ENCODE measurements at regions not wholly inside any gene's neighbourhood (a gene's known extent, or its start where the extent isn't known, plus 50 kb on each side); places are given as distances from the start of the nearest gene placed in this dataset.

DNA sequence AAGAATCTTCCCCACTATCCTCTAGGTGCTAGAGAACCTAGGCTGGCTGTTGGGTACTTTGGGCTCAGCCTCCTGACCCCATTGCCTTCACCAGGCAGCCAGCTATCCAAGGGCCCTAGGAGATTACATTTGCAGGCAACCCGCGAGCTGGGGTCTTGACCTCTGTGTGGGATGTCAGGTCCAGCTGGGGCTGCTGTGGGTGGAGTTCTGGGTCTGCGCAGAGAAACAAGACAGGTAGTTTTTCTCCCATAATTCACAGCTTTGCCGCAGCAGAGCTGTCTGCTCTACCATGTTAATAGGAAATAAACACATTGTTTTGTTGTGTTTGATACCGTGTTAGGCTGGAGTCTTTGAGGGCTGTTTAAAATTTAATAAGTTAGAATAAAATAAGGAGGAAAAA lies 142.8 kb upstream of the PLET1 start:
- no peak for DNase-seq

DNA sequence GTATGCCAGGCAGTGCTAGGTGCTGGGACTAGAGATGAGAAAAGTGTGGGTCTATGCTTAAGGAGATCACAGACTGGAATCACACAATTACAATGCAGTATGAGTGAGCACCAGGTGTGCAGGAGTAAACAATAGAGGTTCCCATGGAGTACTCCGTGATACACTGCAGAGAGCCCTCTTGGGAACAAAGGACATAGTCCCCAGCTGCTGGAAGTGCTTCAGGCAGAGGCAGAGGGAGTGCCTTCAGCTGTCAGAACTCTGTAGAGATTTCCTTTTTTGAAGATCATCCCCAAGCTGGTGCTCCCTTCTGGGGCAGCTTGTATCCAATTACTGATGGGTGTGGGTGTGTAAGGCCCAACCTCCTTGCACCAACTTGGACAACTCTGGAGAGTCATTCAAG lies 143.5 kb upstream of the PLET1 start:
- peak; percentile 47 to 50 for DNase-seq

DNA sequence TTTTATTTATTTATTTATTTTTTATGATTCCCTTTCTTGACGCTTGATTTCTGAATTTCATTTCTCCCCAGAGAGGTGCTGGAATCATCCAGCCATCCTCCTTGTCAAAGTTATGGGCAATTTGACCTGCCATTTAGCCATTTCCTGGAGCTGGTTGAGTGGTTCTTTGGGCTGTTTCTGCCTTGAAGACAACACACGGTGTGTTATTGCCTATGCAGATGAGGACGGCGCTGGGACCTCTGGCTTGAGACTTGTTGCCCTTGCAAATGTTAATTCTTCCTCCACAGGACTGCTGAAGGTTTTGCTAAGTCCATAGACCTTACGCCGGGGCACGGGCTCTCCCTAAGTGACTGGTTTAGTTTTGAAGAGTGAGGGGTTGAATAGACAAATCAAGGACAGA lies 147.9 kb upstream of the PLET1 start:
- peak; percentile 12 to 17 for DNase-seq

DNA sequence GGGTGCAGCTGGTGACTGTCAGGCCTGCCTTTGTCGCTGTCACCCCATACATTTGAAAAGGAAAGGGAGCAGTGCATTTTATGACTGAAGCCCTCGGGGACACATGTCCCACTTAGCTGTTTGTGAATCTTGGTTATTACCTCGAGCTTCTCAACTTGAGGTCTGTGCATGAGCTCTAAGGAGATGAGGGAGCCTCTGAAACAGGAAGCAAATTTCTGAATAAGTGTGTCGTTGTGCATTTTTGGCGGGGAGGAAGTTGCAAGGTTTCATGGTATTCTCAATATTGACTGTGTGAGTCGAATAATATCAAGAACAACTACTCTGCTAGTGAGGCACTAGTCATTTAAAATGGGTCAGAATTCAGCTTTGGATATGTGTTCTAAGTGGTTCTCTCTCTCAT lies 149.7 kb upstream of the PLET1 start:
- no peak for DNase-seq

DNA sequence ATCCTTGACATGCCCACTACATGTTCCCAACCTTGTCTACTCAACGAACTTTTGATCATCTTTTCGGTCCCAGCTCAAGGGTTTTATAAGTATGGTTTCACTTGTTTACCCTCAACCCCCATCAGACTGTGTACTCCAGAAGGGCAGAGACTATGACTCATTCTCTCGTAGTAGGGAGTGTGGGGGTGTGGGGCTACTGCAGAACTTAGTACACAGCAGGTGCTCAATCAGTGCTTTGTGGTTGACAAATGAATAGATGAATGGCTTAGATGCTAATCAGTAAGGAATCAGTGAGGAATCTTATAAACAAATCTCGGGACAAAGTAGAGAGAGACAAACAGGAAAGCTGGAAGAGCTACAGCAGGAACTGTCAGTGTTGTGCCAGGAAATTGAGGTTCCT lies 151.7 kb upstream of the PLET1 start:
- DNase-seq, result no peak

DNA sequence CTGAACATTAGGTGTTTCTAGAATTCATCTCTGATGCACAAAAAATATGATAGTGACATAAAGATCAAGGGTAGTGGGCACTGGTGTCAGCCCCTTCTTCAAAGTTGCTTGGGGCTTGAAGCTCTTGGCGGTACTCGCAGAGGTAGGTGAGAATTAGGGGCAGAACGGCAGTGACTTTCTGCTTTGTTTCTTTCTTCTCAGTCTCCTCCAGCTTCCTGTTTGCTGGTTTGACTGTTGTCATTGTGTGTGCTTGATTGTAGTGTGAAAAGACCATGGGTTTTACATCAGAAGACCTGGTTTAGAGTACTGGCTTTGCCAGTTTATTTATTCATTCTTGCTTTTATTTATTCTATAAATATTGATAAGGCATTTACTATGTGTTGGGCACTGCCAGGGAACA lies 156.7 kb upstream of the PLET1 start:
- DNase-seq, result no peak

DNA sequence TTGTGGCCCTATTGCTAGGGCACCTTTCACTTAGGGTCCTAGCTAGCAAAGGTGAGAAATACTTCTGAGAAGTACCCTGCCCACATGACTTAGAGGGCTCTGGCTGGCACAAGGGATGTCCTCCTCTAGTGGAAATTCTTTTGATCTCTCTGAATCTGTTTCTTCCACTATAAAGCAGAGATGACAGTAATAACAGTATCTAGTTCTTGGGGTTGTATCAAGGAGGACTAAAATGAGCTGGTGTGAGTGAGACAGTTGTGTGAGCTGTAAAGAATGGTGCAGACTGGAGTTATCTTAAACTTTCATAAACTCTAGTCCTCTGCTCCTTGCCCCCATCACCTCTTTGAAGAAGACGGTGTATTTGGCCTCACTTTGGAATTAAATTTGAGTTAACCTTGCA lies 157.8 kb upstream of the PLET1 start:
- no peak for DNase-seq

DNA sequence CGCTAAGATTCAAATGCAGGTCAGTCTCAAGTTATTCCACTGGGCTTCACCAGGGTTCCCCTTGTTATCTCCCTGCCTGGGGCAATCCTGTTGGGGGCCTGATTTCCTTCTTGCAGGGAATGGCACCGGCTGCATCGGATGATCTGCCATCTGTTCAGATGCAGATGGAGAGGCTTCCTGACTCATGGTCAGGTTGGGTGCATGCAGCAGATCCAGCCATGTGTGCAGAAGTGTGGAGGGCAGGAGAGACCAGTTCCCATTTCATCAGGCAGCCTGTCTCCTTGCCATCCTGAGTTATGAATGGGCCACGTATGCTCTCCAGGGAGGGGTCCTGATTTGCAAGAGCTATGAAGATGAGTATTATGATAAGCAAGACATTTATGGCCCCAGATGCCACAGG lies 161.2 kb upstream of the PLET1 start:
- no peak for DNase-seq

DNA sequence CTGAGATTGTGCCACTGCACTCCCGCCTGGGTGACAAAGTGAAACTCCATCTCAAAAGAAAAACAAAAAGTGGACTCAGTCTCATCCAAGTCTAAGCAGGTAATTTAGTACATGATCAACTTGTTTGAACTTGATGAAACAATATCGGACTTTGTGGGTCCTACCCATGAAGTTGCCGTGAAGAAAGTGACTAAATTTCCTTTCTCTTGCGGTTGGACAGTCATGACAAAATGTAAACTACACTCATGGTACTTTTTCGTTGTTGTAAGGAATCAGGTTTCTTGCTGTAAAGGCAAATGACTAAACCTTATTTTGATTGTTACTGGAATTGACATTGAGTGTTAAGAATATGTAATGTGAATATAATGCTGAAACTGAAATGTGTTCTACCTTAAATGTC lies 164.5 kb upstream of the PLET1 start:
- no peak for DNase-seq

DNA sequence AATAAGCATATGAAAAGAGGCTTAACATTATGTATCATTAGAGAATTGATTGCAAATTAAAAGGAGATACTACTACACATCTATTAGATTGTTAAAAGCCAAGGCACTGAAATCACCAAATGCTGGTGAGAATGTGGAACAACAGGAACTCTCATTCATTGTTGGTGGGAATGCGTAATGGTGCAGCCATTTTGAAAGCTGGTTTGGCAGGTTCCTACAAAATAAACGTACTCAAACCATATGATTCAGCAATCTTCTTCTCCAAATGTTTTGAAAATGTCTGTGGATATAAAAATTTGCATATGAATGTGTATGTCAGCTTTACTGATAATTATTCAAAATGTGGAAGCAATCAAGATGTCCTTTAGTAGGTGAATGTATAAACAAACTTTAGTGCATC lies 176.4 kb upstream of the PLET1 start:
- no peak for DNase-seq

DNA sequence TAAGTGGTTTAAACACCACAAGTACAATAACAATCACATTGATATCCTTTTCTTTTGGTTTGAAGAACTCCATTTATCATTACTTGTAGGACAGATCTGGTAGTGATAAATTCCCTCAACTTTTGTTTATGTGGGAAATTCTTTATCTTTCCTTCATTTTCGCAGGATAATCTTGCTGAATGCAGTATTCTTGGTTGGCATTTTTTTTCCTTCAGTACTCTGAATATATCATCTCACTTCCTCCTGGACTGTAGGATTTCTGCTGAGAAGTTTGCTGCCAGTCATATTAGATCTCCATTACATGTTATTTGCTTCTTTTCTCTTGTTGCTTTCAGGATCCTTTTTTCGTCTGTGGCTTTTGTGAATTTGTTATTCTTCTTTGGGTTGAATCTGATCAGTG lies 179.0 kb upstream of the PLET1 start:
- no peak for DNase-seq

DNA sequence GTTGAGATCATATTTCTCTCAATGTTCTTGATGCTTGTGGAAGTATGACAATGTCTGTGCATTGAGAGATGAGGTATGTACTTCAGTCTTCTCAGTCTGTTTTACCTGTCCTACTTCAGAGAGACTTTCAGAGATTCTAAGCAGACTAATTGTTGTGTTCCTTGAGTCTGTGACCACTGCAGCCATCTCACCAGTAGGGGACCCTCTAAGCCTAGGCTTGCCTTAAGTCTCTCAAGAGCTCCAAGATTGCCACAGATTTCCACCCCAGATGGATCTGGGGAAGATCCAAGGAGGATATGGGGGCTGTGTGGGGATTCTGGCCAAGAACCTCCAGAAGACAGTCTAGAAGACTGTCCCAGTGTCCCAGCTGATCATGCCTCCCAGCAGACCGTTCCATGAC lies 179.9 kb upstream of the PLET1 start:
- no peak for DNase-seq

DNA sequence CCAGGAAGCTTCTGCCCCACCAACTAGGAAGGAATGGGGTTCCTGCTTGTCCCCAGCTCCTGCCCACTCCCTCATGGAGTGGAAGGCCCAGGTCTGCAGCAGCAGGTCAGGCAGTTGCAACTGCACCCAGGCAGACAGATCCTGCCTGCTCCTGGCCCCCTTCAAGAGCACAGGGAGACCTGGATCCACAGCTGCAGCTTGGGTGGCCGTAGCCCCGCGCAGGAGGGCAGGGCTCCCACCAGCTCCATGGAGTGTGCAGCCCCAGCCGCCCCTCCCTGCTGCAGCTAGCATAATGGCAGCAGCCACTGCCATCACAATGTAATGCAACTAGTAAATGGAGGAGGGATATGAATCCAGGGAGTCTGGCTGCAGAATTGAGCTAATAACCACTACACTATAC lies 187.5 kb upstream of the PLET1 start:
- DNase-seq, result no peak

DNA sequence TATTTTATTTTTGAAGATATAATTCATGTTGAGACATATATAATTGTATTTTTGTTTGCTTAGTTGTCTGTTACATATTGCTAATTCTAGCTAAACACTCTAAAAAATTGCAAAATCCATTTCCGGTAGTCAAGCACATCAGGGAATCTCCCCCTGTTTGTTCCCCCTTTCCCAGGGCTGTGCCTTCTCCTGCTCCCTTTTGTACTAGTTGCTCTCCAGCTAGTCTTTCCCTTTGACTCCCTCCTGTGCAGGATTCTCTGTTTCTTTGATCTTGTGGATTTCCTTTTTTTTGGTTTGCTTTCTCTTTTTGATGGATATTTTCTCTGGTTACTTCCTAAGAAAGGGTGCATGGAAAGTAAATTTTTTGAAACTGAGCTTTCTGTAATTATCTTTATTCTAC lies 188.1 kb upstream of the PLET1 start:
- DNase-seq, result no peak

DNA sequence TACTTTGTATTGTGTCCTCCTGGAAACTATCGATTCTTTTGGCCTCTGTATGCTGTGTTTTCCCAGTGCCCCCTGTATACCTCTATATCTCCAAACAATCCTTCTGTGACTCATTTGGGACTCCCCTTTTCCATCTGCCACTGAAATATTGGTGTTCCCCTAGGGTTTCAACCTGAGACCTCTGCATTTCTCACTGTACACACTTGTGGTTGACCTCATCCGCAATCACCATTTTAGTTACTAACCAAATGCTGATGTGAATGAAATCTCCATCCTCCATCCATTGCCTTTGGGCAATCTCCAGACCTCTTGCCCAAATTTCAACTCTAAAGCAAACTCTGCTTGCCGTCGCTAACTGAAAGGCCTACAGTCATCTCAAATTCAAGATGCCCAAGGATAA lies 190.6 kb upstream of the PLET1 start:
- DNase-seq, result no peak

DNA sequence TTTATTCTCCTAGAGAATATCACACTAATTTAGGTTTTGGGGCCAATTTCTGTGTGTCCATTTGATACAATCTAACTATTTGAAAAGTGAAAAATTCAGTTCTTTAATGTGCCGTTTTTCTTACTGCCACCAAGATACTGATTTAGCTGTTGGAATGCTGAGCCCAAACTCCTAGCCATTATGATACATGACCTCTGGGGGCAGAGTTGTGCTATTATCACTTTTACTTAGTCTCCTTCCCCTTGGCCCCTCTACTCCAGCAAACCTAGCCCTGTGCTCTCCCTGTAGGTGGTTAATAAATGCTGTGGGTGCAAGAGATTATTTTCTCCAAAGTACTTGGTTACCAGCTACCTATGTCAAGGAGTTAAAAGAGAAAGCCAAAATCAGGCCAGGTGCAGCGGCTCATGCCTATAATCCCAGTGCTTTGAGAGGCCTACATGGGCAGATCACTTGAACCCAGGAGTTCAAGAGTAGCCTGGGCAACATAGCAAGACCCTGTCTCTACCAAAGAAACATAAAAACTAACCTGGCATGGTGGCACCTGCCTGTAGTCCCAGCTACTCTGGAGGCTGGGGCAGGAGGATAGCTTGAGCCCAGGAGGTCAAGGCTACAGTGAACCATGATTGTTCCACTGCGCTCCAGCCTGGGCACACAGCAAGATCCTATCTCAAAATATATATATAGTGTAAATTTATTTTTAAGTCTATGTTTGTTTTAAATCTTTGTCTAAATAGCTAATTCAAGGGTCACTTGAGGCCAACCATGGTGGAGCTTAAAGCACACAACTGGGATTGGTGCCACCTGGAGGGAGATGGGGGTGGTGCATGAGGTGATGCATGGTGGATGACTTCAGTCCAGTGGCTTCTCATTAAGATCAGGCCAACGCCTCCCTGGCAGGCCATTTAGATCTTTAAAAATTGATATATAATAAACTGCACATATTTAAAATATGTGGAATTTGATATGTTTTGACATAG lies 193.2 kb upstream of the PLET1 start:
- DNase-seq, result peak in 1 of 2 experiments; percentile 4

DNA sequence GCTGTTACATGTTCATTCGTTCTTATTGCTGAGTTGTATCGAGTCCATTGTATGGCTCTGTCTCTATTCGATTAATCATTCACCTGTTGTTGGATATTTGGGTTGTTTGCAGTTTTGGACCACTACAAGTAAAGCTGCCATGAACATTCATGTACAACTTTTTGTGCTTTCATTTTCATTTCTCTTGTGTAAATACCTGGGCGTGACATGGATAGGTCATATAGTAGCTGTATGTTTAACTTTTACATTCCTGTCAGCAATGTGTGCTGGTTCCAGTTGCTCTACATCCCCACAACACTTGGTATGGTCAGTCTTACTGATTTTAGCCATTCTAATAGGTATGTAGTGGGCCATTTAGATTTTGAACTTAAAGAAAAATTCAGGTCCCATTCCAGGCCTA lies 194.2 kb upstream of the PLET1 start:
- no peak for DNase-seq

DNA sequence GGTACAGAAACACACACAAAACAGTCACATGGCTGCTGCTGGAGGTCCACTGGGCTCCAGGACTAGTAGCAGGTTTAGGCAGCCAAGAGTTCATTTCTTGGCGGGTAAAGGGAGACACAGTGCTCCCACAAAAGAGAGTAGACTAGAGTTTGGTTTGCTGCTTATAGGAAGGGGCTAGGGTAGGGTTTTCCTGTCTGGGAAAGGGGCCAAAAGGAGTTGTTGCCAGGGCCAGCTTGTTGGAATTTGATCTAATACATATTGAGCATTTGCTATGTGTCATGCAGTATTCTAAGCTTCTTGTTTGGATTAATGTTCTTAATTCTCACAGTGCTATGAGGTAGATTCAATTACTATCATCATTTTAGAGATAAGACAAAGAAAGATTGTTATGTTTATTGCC lies 195.1 kb upstream of the PLET1 start:
- no peak for DNase-seq

DNA sequence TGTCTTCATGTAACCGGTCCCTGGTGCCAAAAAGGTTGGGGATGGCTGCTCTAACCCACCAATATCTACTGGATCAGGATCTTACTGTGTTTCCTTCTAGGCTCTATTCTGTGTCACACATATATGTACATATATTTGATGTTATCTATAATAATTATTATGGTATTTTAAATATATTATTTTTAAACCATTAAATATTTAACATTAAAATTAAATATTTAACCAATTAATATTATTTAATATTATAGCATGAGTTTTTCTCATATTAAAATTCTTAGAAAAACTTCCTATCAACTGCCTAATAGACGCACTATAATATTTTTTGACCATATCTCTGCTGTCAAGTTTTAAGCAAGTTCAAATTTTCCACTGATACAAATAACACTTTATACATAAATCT lies 196.9 kb upstream of the PLET1 start:
- DNase-seq, result no peak

DNA sequence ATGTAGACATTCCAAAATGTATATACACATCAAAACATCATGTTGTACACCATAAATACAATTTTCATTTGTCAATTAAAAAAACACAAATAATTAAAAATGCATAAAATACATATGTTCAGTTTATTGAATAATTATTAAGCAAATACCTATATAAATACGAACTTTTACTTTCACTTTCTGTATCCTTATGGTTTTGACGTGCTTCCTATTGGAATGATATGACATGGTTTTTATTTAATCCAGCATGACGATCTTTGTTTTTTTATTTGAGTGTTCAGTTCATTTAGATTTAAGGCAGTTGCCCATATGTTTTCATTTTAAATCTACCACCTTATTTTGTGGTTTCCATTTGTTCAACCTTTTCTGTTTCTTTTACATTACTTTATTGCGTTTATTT lies 198.3 kb upstream of the PLET1 start:
- DNase-seq, result no peak

DNA sequence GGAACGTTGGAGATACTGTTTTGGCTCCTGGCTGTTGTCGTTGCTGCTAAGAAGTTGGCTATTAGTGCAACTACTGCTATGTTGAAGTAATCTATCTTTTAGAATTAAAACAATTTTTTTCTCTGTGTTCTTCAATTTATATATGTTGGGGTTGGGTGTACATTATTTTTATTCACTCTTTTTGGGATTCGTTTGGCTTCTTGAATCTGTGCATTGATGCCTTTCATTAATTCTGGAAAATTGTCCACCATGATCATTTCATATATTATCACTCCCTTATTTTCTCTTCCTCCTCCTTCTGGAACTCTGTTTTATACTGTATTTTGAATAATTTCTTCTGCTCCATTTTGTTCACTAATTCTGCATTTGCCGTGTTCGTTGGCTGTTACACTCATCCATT lies 199.5 kb upstream of the PLET1 start:
- no peak for DNase-seq

DNA sequence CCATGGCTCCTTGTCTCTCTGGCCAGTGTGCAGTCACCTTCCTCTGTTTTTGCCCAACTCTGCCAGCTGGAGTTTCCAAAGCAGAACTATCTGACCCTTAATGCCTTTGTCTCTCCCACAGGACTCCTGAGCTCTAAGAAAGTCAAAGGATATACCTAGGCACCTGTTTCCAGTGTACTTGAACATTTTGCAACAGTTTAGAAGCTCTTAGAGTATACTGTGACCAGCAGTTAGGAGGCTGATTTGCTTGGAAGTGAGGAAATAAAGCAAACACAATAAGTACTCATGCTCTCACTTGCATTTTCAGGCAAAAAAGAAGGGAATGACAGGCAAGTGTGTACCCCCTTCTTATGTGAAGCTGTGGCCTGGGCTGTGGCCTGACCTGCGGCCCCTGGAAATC lies 204.3 kb upstream of the PLET1 start:
- DNase-seq, result no peak

DNA sequence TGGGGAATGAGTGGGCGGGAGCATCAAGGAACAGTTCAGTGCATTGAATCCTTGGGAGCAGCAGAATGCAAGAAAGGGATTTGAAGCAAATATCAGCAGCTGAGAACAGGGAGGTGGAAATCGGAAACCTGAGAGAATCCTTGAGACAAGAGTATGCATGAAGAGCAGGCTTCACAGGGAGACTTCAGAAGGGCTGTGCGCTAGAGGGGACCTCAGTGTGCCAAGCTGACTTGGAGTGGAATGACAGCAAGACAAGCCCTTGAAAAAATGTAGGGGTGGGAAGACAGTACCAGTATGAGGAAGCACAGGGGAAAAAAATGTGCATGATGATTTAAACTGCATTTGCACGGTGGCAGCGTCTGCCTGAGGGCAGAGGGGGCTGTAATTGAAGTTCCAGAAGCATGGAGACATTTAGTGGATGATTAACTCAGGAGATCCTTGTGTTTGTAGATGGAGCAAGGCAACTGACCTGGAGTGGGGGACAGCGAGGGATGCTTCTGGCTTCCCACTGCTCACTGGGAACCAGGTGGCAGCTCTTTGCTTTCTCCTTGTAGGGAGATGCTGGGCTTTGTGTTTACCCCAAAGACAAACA lies 204.9 kb upstream of the PLET1 start:
- peak in 1 of 2 experiments; percentile 10 for DNase-seq

DNA sequence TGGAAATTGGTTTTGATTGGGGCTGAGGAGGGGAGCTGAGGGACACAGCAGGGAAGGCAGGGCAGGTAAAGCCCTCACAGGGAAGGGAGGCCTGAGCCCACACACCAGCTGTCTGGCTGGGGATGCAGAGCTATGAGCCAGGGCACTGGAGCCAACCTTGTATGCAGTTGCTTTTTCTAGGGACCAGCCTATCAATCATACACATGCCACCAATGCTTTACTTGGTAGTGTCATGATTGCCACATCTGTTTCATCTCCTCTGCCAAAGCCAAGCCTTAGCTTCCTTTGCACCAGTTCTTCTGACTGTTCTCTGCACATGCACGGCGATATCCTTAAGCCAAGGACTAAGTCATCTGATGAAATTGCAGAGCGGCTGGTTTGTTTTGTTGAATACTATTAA lies 207.1 kb upstream of the PLET1 start:
- DNase-seq, result no peak

DNA sequence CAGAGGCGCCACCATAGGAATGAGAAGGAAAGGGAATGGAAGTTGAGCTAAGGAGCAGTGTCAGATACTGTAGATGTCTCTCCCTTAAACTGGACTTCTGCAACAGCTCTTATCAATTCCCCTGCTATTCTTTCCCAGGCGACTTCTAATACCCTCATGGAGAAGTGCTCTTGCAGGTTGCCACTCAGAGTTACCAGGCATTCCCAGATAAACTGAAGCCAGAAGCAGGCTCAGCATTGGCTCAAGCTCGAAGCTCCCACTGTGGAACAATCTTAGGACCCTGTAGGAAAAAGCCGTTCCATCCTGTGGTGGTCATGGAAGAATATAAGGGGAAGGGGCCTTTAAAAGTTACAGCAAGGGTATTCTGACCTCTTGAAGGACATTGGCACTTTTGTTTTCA lies 208.7 kb upstream of the PLET1 start:
- DNase-seq, result no peak

All from NCI-H187 (cell line).